ENCODE measurements at regions not wholly inside any gene's neighbourhood (a gene's known extent, or its start where the extent isn't known, plus 50 kb on each side); places are given as distances from the start of the nearest gene placed in this dataset.

DNA sequence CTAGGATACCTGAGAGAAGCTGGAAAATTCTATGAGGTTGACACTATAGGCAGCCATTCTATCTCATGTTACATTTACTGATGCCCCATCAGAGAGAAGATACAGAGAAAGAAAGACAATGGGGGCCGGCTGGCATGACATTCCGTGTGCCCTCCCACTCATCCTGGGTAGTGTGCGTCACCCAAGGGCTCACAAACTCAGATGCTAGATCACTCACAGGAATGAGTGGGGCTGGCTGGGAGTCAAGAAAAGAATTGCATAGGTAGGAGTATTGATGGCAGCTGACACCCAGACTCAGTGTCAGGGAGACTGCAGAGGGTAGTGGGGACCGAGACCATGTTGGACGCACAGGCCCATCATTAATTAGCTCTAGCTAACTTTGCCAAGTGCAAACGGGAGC is 1113.5 kb upstream of the AUTS2 start:
- Histone ChIP-seq H2AFZ (no peak overlapping the region), H3K4me2 (ENCODE audit: low read length) (no peak overlapping the region), H3K9me3 (ENCODE audit: control insufficient read depth, low read length) (no peaks in the 10 kb centered on the region), H3K27ac (no peak overlapping the region), H3K4me3 (ENCODE audit: low read depth, low read length) (no peak overlapping the region), H3K36me3 (ENCODE audit: control insufficient read depth, insufficient read depth, low read length) (no peaks in the 10 kb centered on the region), H3K27me3 (ENCODE audit: control insufficient read depth, insufficient read depth, low read length) (no peaks in the 10 kb centered on the region), H3K4me1 (no peaks in the 10 kb centered on the region), H3K79me2 (no peaks in the 10 kb centered on the region), H3K9ac (no peak overlapping the region)
- TF ChIP-seq, protein P1, sequence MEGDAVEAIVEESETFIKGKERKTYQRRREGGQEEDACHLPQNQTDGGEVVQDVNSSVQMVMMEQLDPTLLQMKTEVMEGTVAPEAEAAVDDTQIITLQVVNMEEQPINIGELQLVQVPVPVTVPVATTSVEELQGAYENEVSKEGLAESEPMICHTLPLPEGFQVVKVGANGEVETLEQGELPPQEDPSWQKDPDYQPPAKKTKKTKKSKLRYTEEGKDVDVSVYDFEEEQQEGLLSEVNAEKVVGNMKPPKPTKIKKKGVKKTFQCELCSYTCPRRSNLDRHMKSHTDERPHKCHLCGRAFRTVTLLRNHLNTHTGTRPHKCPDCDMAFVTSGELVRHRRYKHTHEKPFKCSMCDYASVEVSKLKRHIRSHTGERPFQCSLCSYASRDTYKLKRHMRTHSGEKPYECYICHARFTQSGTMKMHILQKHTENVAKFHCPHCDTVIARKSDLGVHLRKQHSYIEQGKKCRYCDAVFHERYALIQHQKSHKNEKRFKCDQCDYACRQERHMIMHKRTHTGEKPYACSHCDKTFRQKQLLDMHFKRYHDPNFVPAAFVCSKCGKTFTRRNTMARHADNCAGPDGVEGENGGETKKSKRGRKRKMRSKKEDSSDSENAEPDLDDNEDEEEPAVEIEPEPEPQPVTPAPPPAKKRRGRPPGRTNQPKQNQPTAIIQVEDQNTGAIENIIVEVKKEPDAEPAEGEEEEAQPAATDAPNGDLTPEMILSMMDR (IDR thresholded peaks at IDR 0.05), result no peak

GRCh38 chr7:68485253-68485917 is 1112.9 kb upstream of the AUTS2 start:
- Histone ChIP-seq H3K27ac (no peak overlapping the region), H2AFZ (no peak overlapping the region), H3K4me3 (ENCODE audit: low read depth, low read length) (no peak overlapping the region), H3K27me3 (ENCODE audit: control insufficient read depth, insufficient read depth, low read length) (no peaks in the 10 kb centered on the region), H3K9me3 (ENCODE audit: control insufficient read depth, low read length) (no peaks in the 10 kb centered on the region), H3K9ac (no peak overlapping the region), H3K4me2 (ENCODE audit: low read length) (no peak overlapping the region), H3K79me2 (no peaks in the 10 kb centered on the region), H3K4me1 (no peaks in the 10 kb centered on the region), H3K36me3 (ENCODE audit: control insufficient read depth, insufficient read depth, low read length) (no peaks in the 10 kb centered on the region)
- TF ChIP-seq, protein P1 (IDR thresholded peaks at IDR 0.05), result no peak

DNA sequence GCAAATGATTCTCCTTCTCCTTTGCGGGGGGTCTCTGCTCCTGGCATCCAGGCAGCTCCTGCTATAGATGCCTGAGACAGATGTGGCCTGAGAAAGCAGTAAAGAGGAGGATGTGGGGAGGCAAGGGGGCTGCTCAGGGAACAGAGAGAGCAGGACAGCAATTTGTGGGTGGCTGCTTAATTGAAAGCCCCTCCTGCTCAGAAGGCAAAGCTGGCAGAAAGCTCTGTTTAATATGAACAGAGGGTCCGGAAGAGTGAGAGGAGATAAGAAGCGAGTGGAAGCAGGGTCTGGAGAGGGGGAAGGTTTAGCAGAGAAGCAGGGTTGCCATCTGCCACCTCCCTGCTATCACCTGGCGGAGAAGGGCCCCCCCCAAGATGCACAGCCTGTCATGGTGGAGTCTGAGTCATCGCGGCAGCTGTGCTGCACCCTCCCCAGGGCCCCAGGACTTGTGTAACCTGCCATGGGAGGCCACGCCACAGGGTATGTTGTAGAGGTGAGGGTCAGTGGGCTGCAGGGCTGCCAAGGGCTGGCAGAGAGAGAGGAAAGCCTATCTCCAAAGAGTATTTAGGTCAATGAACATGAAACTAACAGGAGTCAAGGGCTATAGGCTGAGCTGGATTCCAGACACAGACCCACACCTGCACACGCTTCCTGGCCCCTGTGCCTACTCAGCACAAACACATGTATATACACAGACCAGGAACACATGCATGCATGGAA is 1109.8 kb upstream of the AUTS2 start:
- no peak overlapping the region for H3K27ac ChIP-seq
- no peak overlapping the region for H3K4me2 ChIP-seq (ENCODE audit: low read length)
- no peaks in the 10 kb centered on the region for H3K9me3 ChIP-seq (ENCODE audit: control insufficient read depth, low read length)
- TF ChIP-seq, protein P1 (IDR thresholded peaks at IDR 0.05), result no peak
- H3K27me3 ChIP-seq (ENCODE audit: control insufficient read depth, insufficient read depth, low read length), result no peaks in the 10 kb centered on the region
- no peaks in the 10 kb centered on the region for H3K36me3 ChIP-seq (ENCODE audit: control insufficient read depth, insufficient read depth, low read length)
- no peaks in the 10 kb centered on the region for H3K79me2 ChIP-seq
- no peak overlapping the region for H3K4me3 ChIP-seq (ENCODE audit: low read depth, low read length)
- no peaks in the 10 kb centered on the region for H3K4me1 ChIP-seq
- H3K9ac ChIP-seq, result no peak overlapping the region
- H2AFZ ChIP-seq, result no peak overlapping the region

DNA sequence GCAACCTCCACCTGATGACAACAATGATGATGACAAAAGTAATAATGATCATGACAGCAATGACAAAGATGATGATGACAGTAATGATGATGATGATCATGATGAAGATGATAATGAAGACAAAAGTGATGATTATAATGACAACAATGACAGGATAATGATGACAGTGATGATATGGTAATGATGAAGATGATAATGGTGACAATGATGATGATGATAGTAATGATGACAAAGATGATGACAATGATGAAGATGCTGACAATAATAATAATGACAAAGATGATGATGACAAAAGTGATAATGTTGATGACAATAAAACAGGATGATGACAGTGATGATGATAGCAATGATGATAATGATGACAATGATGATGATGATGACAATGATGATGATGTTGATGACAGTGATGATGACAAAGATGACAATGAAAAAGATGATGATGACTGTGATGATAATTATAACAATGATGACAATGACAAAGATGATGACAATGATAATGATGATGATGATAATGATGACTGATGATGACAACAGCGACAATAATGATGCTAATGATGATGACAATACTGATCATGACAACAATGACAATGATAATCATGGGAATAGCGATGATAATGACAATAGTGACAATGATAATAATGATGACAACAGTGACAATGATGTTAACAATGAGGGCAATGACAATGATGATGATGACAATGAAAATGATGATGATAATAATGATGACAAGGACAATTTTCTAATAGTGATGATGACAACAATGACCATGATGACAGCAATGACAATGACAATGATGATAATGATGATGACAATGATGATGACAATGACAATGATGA is 1106.5 kb upstream of the AUTS2 start:
- H3K4me1 ChIP-seq, result no peaks in the 10 kb centered on the region
- H3K27me3 ChIP-seq (ENCODE audit: control insufficient read depth, insufficient read depth, low read length), result no peaks in the 10 kb centered on the region
- H3K36me3 ChIP-seq (ENCODE audit: control insufficient read depth, insufficient read depth, low read length), result no peaks in the 10 kb centered on the region
- TF ChIP-seq, protein P1 (IDR thresholded peaks at IDR 0.05), result no peak
- H3K79me2 ChIP-seq, result no peaks in the 10 kb centered on the region
- no peak overlapping the region for H2AFZ ChIP-seq
- H3K4me2 ChIP-seq (ENCODE audit: low read length), result no peak overlapping the region
- no peak overlapping the region for H3K9ac ChIP-seq
- no peak overlapping the region for H3K4me3 ChIP-seq (ENCODE audit: low read depth, low read length)
- no peaks in the 10 kb centered on the region for H3K9me3 ChIP-seq (ENCODE audit: control insufficient read depth, low read length)
- no peak overlapping the region for H3K27ac ChIP-seq
